Occipital lobe (tissue), 1 donor: ENCODE measurements at regions not wholly inside any gene's neighbourhood (a gene's known extent, or its start where the extent isn't known, plus 50 kb on each side); places are given as distances from the start of the nearest gene placed in this dataset.

Experiments
- DNase-seq: peaks from one replicate; lab custom pipeline; 2025; lab: John Stamatoyannopoulos, UW

DNA sequence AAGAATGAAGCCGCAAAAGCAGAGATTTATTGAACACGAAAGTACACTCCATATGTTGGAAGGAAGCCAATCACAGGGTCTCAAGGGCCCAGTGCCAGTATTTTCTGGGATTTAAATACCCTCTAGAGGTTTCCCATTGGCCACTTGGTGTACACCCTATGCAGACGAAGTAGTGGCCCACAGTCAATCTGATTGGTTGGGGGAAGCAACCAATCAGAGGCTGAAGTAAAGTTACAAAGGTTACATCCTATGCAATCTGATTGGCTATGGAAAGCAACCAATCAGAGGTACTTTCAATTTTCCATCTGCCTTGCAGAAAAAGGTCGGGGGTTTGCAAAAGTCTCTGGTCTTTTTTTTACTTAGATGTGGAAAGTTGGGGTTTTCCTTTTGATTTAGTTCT, 481.3 kb upstream of the NRP1 start:
- DNase-seq: no peak

DNA sequence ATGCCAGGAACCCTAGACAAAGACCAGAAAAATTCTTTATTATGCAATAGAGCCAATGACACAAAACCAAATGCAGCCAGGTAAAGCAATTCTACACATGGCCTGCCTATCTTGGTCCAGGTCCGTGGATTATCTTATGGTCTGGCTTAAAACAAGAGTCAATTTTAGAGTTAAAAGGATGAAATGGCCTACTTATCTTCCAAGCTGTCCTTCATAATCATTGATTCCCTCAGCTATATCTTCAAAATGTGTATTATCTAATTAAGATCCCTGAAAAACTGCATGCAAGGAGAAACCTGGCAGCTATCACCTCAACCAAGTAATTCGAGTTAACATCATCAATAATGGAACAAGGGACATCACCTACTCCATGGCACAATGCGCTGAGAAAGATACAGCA, 479.4 kb upstream of the NRP1 start:
- DNase-seq: no peak

DNA sequence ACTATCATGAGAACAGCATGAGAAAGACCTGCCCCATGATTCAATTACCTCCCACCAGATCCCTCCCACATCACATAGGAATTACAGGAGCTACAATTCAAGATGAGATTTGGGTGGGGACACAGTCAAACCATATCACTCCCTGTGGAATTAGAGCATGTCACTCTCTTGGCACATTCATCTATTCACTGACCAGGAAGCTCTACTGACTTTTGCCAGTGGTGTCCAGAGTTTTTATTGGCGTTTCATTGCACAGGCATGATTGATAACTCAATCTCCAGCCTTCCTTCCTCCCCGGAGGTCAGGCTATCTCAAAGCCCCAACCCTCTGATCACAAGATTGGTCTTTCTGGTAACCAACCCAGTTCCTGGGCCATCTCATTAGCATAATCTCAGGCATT, 478.9 kb upstream of the NRP1 start:
- DNase-seq: no peak

DNA sequence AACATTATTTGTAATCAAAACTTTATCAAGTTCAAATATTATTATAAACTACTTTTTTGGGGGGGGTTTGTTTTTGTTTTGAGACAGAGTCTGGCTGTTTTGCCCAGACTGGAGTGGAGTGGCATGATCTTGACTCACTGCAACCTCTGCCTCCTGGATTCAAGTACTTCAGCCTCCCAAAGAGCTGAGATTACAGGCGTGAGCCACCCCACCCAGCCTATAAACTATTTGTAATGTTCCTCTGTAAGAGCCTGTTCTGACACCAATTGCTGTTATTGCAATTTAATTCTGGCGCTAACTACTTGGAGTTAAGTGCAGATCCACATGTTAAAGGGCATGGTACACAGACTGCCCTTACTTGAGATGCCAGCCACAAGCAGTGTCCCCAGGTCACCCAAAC, 478.1 kb upstream of the NRP1 start:
- DNase-seq: no peak

DNA sequence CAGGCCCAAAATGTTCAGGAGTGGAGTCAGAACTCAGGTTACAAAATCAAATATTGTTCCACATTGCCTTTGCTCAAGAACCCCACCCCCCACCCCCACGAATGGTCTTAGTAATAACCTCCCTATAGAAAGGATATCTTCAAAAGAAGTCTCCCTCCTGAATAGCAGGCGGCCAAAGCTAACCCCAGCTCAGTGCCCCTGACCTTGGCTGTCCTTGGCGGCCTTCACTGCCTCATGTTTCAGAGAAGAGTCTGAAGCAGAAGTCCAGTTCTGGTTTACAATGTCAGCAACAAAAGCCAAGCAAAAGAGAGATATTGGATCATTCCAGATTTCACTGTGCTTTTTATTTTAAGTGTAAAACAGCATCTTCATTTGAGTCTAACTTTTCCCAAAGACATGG, 476.5 kb upstream of the NRP1 start:
- DNase-seq: no peak

DNA sequence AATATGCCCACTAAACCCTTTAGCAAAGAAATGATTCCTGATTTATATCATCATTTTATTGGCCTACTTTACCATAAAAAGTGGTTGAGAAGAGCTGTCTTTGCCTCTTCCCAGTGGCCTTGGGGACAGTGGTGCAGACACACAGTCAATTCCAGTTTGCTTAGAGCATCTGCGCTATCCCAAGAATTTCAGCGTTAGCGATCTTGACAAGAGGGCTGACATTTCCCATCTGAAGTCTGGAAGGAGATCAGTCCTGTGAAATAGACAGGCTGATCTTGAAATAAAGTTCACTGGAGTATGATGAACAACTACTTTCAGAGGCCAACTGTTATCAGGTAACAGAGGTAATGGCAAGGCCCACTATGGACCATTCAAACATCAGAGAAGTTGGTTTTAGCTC, 475.3 kb upstream of the NRP1 start:
- no peak for DNase-seq

DNA sequence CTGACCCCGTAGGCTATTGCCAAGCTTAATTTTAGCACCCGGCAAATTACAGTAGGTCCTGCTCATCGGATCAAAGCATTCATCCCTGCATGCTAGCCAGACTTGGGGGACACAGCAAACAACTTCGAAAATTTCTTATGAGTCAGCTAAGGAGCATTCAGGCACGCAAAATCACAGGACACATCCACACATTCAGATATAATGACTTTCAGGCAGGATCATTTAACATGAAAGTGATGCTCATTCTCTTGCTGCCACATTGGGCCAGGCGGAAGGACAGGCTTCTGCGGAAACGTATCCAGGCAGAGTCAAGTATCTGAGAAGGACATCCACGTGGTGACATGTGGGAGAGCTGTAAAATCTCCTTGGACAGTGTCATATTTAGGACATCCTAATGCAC, 474.0 kb upstream of the NRP1 start:
- DNase-seq: no peak

DNA sequence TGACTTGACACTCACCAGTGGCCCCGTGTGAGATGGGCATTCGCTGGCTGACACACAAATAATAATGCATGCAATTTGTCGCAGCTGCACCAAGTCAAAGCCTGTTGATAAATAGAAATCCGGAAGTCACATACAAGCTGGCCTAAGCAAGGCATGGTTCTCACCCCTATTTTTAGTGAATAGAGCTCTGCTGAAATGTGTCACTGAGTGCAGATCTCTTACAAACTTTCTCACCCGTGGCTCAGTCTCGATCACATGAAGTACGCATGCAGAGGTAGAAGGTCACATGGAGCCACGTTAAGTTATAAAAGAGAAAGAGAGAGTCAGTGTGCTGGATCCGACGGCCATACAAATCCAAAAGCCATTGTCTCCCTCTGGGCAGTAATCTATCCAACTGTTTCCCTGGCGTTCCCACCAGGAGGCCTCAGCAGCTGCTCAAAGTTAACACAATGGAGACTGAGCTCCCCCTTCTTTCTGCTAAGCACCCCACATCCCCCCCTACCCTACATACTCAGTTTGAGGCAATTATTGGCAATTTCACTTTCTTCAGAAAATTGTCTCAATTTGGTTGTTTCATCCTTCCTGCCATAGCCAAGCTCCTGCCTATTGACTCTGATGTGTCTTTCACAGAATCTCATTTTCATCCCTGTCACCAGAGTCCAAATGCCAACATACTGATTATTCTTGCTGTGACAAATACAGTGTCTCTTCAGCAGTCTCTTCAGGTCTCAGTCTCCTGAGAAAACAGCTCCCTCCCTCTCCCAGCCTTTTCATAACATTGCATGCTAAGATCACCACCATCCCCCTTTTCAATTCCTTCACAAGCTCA, 473.3 kb upstream of the NRP1 start:
- no peak for DNase-seq

DNA sequence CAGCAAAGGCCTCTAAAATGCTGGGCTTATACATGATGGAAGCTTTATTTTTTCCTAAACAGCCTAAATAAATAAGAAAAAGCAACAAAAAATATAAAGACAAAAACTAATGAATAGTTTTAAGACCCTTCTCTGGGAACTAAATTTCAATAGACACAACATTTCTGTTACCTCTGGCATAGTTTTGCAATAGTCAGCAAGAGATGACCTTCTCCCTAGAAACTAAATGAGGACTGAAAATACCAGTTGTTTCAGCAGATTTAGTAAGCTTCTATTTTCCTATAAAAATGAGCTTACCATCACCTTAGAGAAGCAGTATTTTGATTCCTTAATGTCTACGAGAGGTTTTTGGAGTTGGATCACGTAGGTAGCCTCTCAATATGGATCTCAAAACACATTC, 471.4 kb upstream of the NRP1 start:
- no peak for DNase-seq

DNA sequence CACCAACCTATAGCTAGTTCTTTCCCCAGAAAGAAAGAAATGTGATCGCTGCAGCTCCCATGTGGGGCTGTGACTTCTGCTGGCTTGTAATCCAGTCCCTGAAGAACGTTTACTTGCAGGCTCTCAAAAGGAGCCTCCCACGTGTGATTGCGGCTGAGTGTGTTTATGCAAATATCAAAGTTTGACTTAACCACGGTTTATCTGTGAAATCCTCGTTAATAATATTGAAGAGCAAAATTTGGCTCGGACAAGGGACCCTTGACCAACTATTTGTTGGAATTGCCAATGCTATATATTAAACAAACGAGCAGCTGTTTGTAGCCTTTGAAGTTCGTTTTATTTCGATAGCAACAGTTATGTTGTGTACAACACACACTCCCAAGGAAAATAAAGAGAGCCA, 470.1 kb upstream of the NRP1 start:
- DNase-seq: no peak

DNA sequence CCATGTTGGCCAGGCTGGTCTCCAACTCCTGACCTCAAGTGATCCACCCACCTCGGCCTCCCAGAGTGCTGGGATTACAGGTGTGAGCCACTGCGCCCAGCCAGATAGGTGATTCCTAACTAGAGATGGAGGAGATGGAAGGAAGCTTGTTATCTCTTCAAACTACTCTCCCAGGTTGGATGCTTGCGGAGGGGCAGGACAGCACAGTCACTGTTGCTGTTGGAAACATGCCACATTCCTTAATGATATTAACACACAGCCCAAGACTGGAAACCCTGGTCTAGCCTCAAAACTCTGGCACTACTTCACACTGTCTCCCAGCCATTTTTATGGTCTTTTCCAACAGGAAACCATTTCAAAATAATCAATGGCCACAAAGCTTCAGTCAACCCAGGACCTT, 468.8 kb upstream of the NRP1 start:
- no peak for DNase-seq

DNA sequence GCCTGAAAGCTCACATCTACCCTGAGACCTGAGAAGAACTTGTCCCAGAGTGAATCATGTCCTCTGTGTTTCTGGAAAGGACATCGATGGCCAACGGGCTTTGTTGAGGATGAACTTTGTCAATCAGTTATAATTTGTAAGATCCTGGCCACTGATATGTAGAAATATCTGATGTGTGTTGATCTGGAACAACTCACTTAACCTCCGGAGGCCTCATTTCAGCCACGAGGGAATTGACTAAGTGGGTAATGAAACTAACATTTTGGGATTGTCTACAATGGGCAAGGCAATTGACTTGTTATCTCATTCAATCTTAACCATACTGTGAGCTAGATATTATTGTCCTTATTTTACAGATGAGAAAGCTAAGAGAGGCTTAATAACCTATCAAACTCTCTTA, 468.1 kb upstream of the NRP1 start:
- DNase-seq: no peak

DNA sequence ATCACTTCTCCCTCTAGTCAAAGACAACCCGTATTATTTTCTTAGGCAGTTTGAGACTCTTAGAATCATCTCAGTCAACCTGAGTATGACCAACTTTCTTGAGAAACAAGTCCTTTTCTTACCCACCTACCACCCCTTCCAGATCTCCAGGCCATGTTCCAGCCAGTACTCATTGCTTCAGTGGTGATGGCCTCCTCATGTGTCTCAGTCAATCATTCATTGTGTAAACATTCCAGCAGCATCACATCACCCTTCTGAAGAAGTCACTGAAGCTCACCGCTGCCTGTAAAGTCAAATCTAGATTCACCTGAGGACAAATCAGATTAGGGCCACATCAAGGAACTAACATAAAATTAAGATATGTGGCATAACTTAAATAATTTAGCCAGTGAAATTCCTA, 467.2 kb upstream of the NRP1 start:
- DNase-seq: no peak

DNA sequence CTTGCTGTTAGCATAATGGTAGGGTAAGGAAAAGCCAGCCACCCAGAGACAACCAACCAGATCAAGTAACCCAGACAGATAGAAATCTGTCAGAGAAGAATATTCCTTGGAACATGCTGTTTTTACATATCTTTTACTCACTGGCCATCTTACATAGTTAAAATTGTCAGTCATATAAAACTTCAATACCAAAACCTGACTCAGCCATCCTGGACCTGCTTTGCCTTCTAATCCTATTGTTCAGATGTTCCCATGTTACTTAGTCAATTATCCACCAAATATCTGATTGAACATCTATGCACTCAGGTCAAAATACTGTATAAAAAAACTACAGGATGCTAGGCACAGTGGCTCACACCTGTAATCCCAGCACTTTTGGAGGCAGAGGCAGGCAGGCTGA, 466.5 kb upstream of the NRP1 start:
- no peak for DNase-seq

DNA sequence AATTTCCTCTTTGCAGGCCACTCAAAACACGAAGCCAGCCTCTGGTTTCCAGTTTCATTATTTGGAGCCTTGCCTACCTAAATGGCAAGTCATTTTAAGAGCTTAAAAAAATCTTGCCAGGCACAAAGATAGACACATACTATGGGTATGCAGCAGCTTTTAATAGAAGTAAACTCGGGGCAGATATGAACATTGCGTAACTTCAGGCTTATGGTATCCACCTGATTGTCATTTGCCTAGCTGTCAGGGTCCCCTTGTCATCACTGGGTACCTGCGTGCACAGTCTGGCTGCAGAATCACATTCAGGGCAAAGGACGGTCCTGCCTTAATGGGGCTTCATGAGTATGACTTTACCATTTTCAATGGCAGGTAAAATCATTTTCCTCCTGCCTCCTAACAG, 466.1 kb upstream of the NRP1 start:
- DNase-seq: no peak

DNA sequence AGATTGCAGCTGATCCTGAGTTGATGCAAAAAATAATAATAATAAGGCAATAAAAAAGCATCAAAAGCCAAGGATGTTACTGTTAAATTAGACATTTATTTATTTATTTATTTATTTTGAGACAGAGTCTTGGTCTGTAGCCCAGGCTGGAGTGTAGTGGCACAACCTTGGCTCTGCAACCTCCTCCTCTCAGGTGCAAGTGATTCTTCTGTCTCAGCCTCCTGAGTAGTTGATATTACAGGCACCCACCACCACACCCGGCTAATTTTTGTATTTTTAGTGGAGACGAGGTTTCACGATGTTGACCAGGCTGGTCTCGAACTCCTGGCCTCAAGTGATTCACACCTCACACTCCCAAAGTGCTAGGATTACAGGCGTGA, 465.5 kb upstream of the NRP1 start:
- DNase-seq: no peak

DNA sequence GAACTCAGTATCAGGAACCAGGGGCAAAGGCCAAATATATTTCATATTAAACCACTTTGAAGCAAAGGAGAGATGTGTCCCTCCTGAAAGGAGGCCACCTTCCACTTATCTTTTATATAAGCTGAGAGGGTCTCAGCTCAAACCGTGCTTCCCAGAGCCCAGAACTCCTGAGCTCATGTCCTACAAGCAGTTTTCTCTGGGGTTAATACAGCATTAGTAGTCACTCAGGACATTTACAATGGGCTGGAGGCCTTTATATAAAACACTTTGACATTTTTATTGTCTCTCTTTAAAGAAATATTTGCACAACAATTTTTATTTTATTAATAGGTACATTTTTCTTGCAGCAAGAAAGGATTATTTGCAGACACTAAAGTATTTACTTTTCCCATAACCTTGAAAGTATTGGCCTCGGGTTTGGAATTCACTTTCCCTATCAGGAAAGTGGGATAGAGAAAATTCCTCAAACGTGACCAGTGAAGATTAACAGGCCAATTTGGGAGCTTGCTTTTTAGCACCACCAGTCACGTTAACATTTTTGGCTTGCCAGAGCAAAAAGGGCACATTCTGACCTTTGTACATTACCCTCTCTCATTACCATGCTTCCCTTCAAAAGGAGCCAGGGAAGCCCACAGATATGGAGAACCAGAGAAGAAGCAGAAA, 464.9 kb upstream of the NRP1 start:
- no peak for DNase-seq

DNA sequence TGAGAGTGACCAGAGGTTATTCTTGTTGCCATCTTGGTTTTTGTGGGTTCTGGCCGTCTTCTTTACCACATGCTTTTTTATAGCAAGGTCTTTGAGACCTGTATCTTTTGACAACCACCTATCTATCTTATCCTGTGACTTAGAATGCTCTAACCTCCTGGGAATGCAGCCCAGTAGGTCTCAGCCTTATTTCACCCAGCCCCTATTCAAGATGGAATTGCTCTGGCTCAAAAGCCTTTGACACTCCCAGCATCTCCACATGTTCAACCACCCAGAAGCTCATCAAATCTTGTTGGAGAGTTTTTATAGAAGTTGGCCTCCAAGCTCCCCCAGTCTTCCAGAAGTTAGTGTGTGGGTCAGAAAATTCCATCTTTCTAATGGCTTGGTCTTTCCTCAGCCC, 464.3 kb upstream of the NRP1 start:
- DNase-seq: no peak

DNA sequence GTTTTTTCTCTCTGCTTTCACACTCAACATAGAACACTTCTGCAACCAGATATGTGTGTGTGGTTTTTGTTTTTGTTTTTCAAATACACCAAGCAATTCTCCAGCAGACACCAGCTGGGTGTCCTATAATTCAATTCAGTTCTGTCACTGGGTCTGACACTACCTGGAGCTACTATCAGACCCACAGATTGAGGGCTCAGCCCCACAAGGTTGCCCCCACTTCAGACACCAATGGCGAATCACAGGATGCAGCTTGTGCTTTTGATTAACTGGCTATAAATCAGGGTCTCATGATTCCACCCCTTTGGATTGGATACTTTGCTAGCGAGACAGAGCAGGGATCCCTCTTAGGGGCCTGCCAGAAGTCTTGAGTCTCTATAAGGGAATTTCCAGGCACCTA, 462.2 kb upstream of the NRP1 start:
- no peak for DNase-seq

DNA sequence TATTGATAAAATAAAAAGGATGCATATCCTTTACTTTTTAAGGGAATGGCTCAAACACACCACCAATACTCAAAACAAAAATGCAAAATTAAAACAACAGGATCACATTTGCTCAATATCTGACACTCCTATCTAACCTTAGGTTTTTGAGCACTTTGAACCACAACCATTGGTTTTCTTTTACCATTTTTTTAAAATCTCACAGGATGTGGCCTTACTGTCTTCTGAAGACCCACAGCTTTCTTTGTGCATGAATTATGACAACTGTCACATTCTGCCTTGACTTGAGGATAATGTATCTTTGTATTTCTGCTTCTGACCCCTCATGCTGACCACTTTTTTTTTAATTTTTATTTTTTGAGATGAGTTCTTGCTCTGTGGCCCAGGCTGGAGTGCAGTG, 461.1 kb upstream of the NRP1 start:
- no peak for DNase-seq

DNA sequence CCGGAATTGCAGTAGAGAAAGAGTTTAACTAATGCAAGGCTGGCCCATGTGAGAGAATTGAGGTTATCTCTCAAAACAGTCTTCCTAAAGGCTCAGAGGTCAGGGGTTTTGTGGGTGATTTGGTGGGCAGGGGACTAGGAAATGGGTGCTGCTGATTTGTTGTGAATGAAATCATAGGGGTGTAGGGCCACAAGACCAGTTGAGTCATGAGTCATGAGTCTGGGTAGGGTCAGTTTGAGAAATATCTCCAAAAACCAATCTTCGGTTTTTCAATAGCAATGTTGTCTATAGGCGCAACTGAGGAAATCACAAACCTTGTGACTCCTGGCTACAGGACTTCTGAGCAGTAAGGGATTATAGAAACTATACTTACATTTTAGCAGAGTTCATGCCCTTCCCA, 460.0 kb upstream of the NRP1 start:
- DNase-seq: no peak

DNA sequence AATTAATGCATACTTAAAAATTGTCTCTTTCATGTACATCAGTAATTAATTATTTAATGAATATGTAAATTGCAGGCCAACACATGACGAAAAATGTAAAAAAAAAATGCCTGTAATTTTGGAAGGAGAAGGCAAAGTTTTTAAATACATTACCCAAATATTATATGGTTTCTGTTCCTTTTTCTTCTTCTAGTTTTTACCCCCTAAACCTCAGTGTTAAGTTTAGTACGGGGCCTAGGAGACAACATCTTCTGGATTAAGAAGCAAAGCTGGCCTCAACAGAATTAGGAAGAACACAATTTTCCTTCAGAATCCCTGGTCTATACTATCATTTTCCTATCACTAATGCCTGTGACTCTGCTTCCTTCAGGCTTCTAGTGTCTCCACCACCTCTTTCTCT, 459.3 kb upstream of the NRP1 start:
- no peak for DNase-seq

DNA sequence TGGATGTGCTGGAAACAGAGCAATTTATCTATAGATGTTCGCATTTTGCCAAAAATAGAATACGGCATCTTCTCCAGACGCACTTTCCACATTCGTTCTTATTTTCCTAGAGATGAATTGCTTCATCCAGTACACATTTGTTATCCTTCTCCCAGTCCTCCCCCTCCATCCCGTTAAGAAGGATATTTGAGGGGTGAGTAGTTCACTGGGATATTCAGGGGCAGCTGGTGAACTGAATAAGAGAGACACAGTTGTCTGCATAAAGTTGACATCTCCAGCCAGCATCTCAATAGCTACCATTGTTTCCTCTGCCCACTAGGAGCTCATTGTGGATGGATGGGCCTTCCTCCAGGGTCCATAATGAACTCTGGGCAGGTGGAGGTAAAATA, 456.8 kb upstream of the NRP1 start:
- DNase-seq: no peak
